IMR-90 (cell line): ENCODE measurements at regions not wholly inside any gene's neighbourhood (a gene's known extent, or its start where the extent isn't known, plus 50 kb on each side); places are given as distances from the start of the nearest gene placed in this dataset.

Source experiments
- ATAC-seq: fragments of 200-7000 bp; cut with Tn5 transposase; 2 replicates; pipeline ENCODE4 v1.9.1; 2020; ENCODE audit warnings: low read depth, mild to moderate bottlenecking, moderate library complexity
- BruUV-seq: library from RNA; stranded (reverse); fragments of 400-500 nt; replicated peaks from 2 replicates; lab custom pipeline; 2021; lab: Mats Ljungman, UMichigan
- CTCF ChIA-PET: fragments of 300-600 bp; formaldehyde crosslinking; extraction: SDS; loops from one replicate; lab custom pipeline; 2021; ENCODE audit warnings: antibody characterized with exemption; lab: Yijun Ruan, JAX
- POLR2A ChIA-PET: fragments of 300-600 bp; sonication (Branson Sonifier 250); formaldehyde crosslinking; loops from one replicate; lab custom pipeline; 2022; ENCODE audit warnings: antibody characterized with exemption; ENCODE audit not compliant: unreplicated experiment; lab: Charles Lee
- DNase-seq: peaks from one replicate; pipeline ENCODE4 v3.0.0; 2013
- H2AFZ ChIP-seq: replicated peaks from 2 replicates; pipeline ENCODE3; 2013; ENCODE audit warnings: low read length, mild to moderate bottlenecking; ENCODE audit not compliant: poor library complexity
- H2AK5ac ChIP-seq: 2 replicates; pipeline ENCODE4 v1.6.1; 2013; ENCODE audit warnings: low read depth, low read length, inconsistent platforms
- H2AK9ac ChIP-seq: replicated peaks from 2 replicates; pipeline ENCODE3; 2013; ENCODE audit warnings: mild to moderate bottlenecking, low read depth, low read length, moderate library complexity; ENCODE audit not compliant: poor library complexity
- H2BK120ac ChIP-seq: 2 replicates; pipeline ENCODE4 v1.6.1; 2013; ENCODE audit warnings: low read depth, low read length, inconsistent platforms
- H2BK15ac ChIP-seq: 3 replicates; pipeline ENCODE4 v1.6.1; 2013; ENCODE audit warnings: low read depth, low read length, inconsistent platforms
- H2BK20ac ChIP-seq: 2 replicates; pipeline ENCODE4 v1.6.1; 2013; ENCODE audit warnings: low read depth, mild to moderate bottlenecking, inconsistent platforms, low read length, moderate library complexity
- H2BK5ac ChIP-seq: 2 replicates; pipeline ENCODE4 v1.6.1; 2013; ENCODE audit warnings: mild to moderate bottlenecking, low read depth, low read length, inconsistent platforms; ENCODE audit not compliant: poor library complexity, severe bottlenecking
- H3K14ac ChIP-seq: replicated peaks from 2 replicates; pipeline ENCODE4 v1.6.1; 2013; ENCODE audit warnings: low read depth, low read length, inconsistent platforms
- H3K18ac ChIP-seq: 2 replicates; pipeline ENCODE4 v1.6.1; 2013; ENCODE audit warnings: low read depth, low read length, control low read depth
- H3K23ac ChIP-seq: 2 replicates; pipeline ENCODE4 v1.6.1; 2013; ENCODE audit warnings: low read depth, low read length, inconsistent platforms
- H3K27ac ChIP-seq: 2 replicates; pipeline ENCODE4 v1.5.1; 2013; ENCODE audit warnings: mild to moderate bottlenecking, control low read depth, low read length; ENCODE audit not compliant: insufficient read depth
- H3K27me3 ChIP-seq: 2 replicates; pipeline ENCODE4 v1.6.1; 2013; ENCODE audit warnings: low read length; ENCODE audit not compliant: control insufficient read depth, insufficient read depth
- H3K36me3 ChIP-seq: 2 replicates; pipeline ENCODE4 v1.6.1; 2013; ENCODE audit warnings: low read length, mixed read lengths; ENCODE audit not compliant: control insufficient read depth, insufficient read depth
- H3K4ac ChIP-seq: 2 replicates; pipeline ENCODE4 v1.6.1; 2013; ENCODE audit warnings: low read depth, low read length, inconsistent platforms
- H3K4me1 ChIP-seq: 2 replicates; pipeline ENCODE4 v1.6.1; 2013; ENCODE audit warnings: low read length, mixed read lengths; ENCODE audit not compliant: control insufficient read depth, insufficient read depth
- H3K4me2 ChIP-seq: 2 replicates; pipeline ENCODE4 v1.6.1; 2013; ENCODE audit warnings: low read depth, mild to moderate bottlenecking, control low read depth, low read length, moderate library complexity
- H3K4me3 ChIP-seq: 2 replicates; pipeline ENCODE4 v1.5.1; 2013; ENCODE audit warnings: low read depth, mild to moderate bottlenecking, control low read depth, low read length, moderate library complexity; ENCODE audit not compliant: insufficient read depth
- H3K56ac ChIP-seq: 2 replicates; pipeline ENCODE4 v1.6.1; 2013; ENCODE audit warnings: low read length, inconsistent platforms; ENCODE audit not compliant: insufficient read depth; ENCODE audit errors: extremely low read depth
- H3K79me1 ChIP-seq, 2 experiments: 2 replicates each; pipeline ENCODE4 v1.6.1; 2013; ENCODE audit warnings: low read length in 2 of 2, inconsistent platforms in 1 of 2, low read depth in 1 of 2
- H3K9ac ChIP-seq: 2 replicates; pipeline ENCODE4 v1.6.1; 2013; ENCODE audit warnings: low read depth, low read length, control low read depth
- H3K9me1 ChIP-seq: 2 replicates; pipeline ENCODE4 v1.6.1; 2013; ENCODE audit warnings: low read length, inconsistent platforms; ENCODE audit not compliant: insufficient read depth
- H3K9me3 ChIP-seq: 2 replicates; pipeline ENCODE4 v1.6.1; 2013; ENCODE audit warnings: low read length; ENCODE audit not compliant: control insufficient read depth, insufficient read depth
- H4K20me1 ChIP-seq: 2 replicates; pipeline ENCODE4 v1.6.1; 2013; ENCODE audit warnings: low read length, inconsistent platforms; ENCODE audit not compliant: insufficient read depth
- H4K5ac ChIP-seq: 2 replicates; pipeline ENCODE4 v1.6.1; 2013; ENCODE audit warnings: mild to moderate bottlenecking, low read depth, low read length, control low read depth
- H4K8ac ChIP-seq, 2 experiments: 2 replicates each; pipeline ENCODE4 v1.6.1; 2013; ENCODE audit warnings: low read depth in 2 of 2, low read length in 2 of 2, control low read depth in 1 of 2, inconsistent platforms in 1 of 2
- H4K91ac ChIP-seq: 2 replicates; pipeline ENCODE4 v1.6.1; 2013; ENCODE audit warnings: low read depth, low read length, inconsistent platforms; ENCODE audit not compliant: insufficient read depth
- NFE2L2 ChIP-seq: fragments of 150-350 bp; IDR thresholded peaks from 2 replicates; pipeline ENCODE4 v1.6.1; 2016; ENCODE audit warnings: low read depth, mild to moderate bottlenecking, low read length
- POLR2A ChIP-seq: IDR thresholded peaks from 2 replicates; pipeline ENCODE4 v1.6.1; 2012; ENCODE audit warnings: mild to moderate bottlenecking, low read depth, low read length
- RAD21 ChIP-seq: IDR thresholded peaks from 2 replicates; pipeline ENCODE4 v1.6.1; 2012; ENCODE audit warnings: low read length, improper control_type of control experiment
- SMC3 ChIP-seq: fragments of 150-350 bp; IDR thresholded peaks from 2 replicates; pipeline ENCODE4 v1.6.1; 2016; ENCODE audit warnings: low read depth, mild to moderate bottlenecking, antibody characterized with exemption, low read length, moderate library complexity
- WGBS, 2 experiments: methylation state at CpG; one replicate each; pipeline versions ENCODE4 v1.1.5 to v1.1.7; 2013; ENCODE audit warnings: missing lambda C conversion rate in 2 of 2; ENCODE audit not compliant: insufficient read length in 1 of 2; ENCODE audit errors: extremely low coverage in 2 of 2; 5-methylcytosine and 5-hydroxymethylcytosine counted together
- dilution Hi-C: fragments of 300-500 bp; cut with HindIII; formaldehyde crosslinking; loops from one replicate; pipeline ENCODE4 v1.14.3; 2018; ENCODE audit warnings: low sequenced_read_pairs; ENCODE audit not compliant: unreplicated experiment
- in situ Hi-C: fragments of 300-500 bp; cut with MboI; formaldehyde crosslinking; loops from 3 replicates; pipeline ENCODE4 v1.14.3; 2019; ENCODE audit warnings: low sequenced_read_pairs, inconsistent platforms, mixed read lengths
- intact Hi-C: fragments of 100-400 bp; cut with micrococcal nuclease; formaldehyde crosslinking; loops from 2 replicates; pipeline ENCODE4 v1.10.0; 2022

- POLR2A ChIA-PET = no interaction called here
- no peaks in the 10 kb centered on the region for H3K9me1 ChIP-seq
- CTCF ChIA-PET = no interaction called here
- H3K9ac ChIP-seq = no peak overlapping the region
- TF ChIP-seq RAD21 (no peak), POLR2A (no peak), NFE2L2 (no peak), SMC3 (no peak)
- no peak overlapping the region for H4K5ac ChIP-seq
- no peak overlapping the region for H2BK5ac ChIP-seq
- no peak overlapping the region for H3K23ac ChIP-seq
- no peak overlapping the region for H3K27ac ChIP-seq
- no peak overlapping the region for H2AFZ ChIP-seq
- H4K20me1 ChIP-seq = no peaks in the 10 kb centered on the region; the same call in 1 of the 2 replicates
- no peak overlapping the region for H3K4ac ChIP-seq
- no peaks in the 10 kb centered on the region for H3K79me1 ChIP-seq
- H2BK20ac ChIP-seq = no peak overlapping the region
- no peak overlapping the region for H2BK120ac ChIP-seq
- no peak overlapping the region for H3K18ac ChIP-seq
- dilution Hi-C loops = no loop called here
- no peaks in the 10 kb centered on the region for H3K4me1 ChIP-seq
- no peak overlapping the region for H3K56ac ChIP-seq
- no peak overlapping the region for H4K91ac ChIP-seq
- peaks cover 41% of the 10 kb centered on the region for H3K9me3 ChIP-seq
- ATAC-seq (no peak), DNase-seq (no peak)
- H3K4me3 ChIP-seq = no peak overlapping the region
- in situ Hi-C loops = no loop called here
- BruUV-seq = no TSS peak
- H2AK9ac ChIP-seq = no peak overlapping the region
- no peak overlapping the region for H4K8ac ChIP-seq
- no peak overlapping the region for H2BK15ac ChIP-seq
- intact Hi-C loops = no loop called here
- no peak overlapping the region for H2AK5ac ChIP-seq
- H3K27me3 ChIP-seq = no peaks in the 10 kb centered on the region
- H3K14ac ChIP-seq = no peak overlapping the region
- H3K4me2 ChIP-seq = no peak overlapping the region
- no CpG with 5 or more reads among the region's 9 CpGs for WGBS, 2 experiments
- no peaks in the 10 kb centered on the region for H3K36me3 ChIP-seq
These were observed 268.8 kb upstream of the IRX1 start for GRCh38 chr5:3326841-3327232.
